ENCODE measurements at regions not wholly inside any gene's neighbourhood (a gene's known extent, or its start where the extent isn't known, plus 50 kb on each side); places are given as distances from the start of the nearest gene placed in this dataset.
"Not testable (repeated sequence)": the region's sequence is repeated elsewhere in the genome, so short reads cannot be mapped to it uniquely, and the experiment has no call there.

- DNase-seq = no peak
These were observed 206.3 kb upstream of the NR5A2 start for GRCh38 chr1:199821029-199821779.

GRCh38 chr1:199832451-199832850 is 195.1 kb upstream of the NR5A2 start:
- DNase-seq = no peak

DNA sequence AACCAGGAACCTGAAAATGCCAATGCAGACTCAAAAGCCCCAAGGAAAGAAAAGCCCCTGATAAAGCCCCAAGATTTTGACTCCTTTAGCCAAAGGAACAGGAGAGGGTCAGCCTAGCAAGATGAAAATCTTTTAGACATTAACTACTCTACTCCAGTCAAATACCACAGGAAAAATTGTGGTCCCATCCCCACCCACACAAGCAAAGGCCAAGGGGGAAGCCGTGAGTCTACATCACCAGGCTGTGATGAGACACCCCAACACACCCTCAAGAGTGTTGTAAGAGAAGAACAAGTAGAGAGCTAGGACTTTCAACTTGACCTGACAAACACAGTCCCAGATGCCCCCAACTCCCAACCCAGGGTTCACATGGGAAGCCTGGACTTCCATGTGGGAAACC is 192.8 kb upstream of the NR5A2 start:
- DNase-seq = no peak

DNA sequence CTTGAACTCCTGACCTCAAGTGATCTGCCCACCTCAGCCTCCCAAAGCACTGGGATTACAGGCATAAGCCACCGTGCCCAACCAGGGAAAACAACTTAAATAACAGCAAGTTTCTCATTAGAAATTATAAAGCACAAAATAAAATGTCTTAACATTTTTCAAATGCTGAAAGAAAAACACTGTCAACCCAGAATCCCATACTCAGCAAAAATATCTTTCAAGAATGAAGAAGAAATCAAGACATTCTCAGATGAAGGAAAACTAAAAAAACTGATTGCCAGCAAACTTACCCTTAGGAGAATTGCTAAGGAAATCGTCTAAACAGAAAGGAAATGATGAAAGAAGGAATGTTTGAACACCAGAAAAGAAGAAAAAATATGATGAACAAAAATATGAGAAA is 191.1 kb upstream of the NR5A2 start:
- DNase-seq = no peak

GRCh38 chr1:199837321-199837720 is 190.2 kb upstream of the NR5A2 start:
- no peak for DNase-seq

DNA sequence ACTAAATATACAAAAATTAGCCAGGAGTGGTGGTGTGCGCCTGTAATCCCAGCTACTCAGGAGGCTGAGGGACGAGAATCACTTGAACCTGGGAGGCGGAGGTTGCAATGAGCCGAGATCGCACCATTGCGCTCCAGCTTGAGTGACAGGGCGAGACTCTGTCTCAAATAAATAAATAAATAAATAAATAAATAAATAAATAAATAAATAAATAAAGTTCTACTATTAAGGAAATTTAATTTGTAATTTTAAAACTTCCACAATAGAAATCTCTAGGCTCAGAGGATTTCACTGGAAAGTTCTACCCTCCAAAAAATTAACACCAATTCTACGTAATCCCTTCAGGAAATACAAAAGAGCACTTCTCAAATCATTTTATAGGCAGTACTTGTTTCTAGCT is 187.9 kb upstream of the NR5A2 start:
- not testable (repeated sequence) for DNase-seq

DNA sequence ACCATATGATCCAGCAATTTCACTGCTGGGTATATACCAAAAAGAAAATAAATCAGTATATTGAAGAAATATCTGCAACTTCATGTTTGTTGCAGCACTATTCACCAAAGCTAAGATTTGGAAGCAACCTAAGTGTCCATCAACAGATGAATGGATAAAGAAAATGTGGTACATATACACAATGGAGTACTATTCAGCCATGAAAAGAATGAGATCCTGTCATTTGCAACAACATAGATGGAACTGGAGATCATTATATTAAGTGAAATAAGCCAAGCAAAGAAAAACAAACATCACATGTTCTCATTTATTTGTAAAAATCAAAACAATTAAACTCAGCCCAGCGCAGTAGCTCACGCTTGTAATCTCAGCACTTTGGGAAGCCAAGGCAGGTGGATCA is 184.4 kb upstream of the NR5A2 start:
- not testable (repeated sequence) for DNase-seq

DNA sequence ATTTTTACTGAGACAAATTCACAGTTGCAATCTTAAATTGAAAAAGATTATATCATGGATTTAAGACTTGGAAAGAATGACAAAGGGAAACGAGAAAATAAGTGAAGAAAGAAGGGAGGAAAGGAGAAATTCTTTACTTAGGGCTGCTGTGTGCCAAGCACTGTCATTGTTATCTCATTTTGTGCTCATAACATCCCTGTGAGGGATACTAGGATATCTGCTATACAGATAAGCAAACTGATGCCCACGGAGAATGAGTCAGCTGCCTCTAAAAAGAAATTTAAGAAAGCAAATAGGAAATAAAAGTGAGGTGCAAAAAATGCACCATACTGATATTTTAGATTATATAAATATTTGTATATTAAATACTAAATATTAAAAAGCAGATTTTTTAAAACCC is 183.6 kb upstream of the NR5A2 start:
- no peak for DNase-seq

- DNase-seq = no peak
These were observed 180.5 kb upstream of the NR5A2 start for GRCh38 chr1:199847021-199847420.

DNA sequence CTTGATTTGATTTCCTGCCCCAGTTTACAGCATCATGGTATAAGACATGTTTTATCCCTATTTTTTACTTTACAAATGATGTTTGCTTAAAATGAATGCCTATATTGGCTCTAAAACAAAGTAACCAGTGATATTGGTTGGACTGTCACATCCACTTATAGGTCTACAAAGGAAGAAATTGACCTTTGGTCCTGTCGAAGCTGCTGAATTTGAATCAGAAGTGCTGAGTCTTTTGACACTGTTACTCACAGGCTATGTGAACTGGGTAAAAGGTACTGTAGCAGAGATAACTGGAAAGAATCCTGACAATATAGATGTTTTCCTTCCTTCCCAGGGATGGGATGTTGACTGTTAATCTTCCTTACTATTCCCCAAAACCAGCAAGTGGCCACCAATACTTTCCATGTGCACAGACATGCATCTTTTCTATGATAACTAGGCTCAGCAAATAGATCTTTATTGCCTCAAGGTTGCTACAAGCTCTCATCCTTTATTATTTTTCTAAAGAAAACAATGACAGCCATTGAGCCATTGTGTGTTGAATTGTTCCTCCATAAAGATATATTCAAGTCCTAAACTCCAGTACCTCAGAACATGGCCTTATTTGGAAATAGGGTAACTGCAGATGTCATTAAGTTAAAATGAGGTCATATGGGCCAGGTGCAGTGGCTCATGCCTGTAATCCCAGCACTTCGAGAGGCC is 175.9 kb upstream of the NR5A2 start:
- no peak for DNase-seq

DNA sequence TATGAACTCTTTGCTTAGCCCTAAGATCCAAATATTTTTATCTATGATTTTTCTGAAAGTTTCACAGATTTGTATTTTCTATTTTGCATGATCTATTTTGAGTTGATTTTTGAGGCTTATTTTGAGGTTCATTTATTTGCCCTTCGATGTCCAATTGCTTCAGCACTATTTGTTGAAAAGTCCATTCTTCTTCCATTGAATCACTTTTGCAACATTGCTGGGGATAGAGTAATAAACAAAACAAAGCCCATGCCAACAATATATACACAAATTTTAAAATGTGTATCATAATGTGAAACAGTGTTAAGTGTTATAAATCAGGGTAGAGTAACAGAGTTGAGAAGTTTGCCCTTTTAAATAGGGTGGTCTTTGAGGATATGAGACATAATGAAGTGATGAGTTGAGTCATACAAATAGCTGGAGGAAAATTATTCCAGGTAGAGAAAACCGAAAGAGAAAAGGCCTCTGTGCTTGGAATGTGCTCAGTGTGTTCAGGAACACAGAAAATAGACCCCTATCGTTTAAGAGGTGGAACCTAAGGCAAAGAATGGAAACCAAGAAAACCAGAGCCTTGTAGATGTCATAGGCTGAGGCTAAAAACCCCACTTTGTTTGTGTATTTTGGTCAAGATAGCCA is 172.7 kb upstream of the NR5A2 start:
- no peak for DNase-seq

GRCh38 chr1:199855580-199855979 is 171.9 kb upstream of the NR5A2 start:
- no peak for DNase-seq

DNA sequence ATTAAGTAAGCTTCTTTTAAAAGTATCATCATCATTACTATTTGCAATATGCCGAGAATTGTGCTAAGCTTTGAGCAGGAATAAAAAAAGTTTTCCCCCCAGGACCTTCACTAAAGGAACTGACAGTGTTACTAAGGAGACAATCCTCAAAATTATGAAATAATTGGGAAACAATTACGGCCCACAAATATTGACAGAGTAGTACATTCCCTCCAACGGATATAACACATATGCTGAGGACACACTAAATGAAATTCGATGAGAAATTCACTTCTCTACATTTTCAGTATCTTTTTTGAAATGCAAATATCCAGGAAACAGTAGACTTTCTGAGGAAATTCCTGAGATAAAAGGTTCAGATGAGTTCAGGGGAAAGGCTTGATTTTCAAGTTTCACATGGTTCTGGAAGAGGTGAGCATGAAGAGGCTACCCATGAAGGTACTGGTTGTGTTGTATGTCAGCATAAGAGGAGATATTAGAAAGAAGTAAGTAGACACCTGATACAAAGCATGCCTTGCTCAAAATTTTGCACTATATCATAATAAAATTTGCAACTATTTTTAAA is 171.2 kb upstream of the NR5A2 start:
- no peak for DNase-seq

- DNase-seq = no peak
These were observed 170.4 kb upstream of the NR5A2 start for GRCh38 chr1:199857108-199857507.

DNA sequence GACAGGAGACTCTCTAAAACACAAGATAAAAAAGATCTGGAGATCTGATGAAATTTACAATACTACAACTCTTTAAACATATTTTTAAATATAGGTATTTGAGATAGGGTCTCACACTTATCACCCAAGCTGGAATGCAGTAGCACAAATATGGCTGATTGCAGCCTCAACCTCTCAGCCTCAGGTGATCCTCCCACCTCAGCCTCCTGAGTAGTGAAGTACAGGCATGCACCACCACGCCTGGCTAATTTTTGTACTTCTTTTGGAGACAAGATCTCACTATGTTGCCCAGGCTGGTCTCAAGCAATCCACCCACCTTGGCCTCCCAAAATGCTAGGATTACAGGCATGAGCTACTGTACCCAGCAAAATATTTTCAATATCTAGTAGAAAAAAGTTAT is 170.0 kb upstream of the NR5A2 start:
- no peak for DNase-seq

- DNase-seq = no peak
These were observed 169.3 kb upstream of the NR5A2 start for GRCh38 chr1:199858171-199858570.

DNA sequence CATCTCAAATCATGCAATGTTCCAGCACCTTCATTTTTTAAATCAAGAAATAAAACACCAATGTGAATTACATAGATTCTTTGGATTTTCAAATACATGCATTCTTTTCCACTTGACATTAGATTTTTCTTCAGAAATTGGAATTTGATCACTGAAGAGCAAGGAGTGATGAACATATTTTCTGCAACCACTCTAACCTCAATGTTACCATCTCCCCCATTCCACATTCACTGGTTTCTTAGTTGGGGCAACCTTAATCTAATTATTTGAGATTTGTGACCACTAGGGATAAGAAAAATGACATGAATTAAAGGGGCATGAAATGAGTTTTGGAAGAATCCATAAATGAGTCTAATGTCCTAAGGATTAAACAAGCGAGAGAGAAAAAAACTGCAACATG is 168.7 kb upstream of the NR5A2 start:
- DNase-seq = no peak

GRCh38 chr1:199859491-199859933 is 168.0 kb upstream of the NR5A2 start:
- no peak for DNase-seq

DNA sequence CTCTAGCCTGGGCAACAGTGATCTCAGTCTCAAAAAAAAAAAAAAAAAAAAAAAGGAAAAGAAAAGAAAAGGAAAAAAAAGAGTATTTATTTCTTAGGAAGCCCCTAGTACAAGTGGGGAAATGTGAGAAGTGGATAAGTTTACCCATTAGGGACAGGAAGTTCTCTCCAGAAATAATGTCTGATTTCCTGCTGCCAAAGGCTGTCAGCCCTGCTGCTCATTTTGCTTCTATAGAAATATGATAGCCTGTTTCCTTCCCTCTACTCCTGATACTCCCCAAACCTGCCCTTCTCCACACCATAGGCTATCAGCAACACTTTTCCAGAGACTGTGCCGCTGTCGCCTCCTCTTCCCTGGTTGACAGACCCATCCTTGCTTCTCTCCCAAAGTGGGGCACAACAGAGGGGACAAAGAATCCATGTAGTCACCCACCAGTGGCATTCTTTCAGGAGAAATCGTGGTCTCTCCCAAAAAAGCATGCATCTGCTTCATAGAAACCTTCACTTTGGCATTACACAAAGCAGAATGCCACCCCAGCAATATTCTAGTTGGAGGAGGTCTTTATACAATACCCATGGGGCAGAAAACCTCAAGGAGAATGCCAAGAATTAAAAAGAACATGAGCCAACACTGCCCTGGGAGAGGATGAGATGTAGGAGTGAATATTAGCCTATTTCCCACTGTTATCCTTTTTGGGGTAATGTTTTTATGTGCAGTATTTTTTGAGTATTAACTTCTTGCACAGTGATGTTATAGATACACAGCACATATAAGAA is 166.3 kb upstream of the NR5A2 start:
- no peak for DNase-seq

GRCh38 chr1:199862047-199862446 is 165.5 kb upstream of the NR5A2 start:
- no peak for DNase-seq

- DNase-seq = no peak
These were observed 161.3 kb upstream of the NR5A2 start for GRCh38 chr1:199866210-199866617.

DNA sequence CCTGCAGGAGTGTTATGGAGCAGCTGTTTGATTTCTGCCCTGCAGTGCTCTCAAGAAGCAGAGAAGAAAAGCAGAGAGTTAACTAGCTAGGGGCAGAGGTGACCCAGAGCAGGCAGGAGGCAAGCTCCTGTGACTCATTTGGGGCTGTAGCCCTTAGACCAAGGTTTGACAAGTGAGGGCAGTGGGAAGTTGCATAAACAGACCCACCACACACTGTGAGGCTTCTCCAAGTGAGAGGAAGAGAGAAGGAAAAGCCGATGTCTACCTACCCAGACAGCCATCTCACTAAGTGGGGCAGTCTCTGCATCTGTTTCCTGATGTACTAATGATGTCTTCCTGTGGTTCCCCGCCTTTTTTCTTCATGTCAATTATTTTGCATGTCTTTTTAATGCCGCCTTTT is 159.9 kb upstream of the NR5A2 start:
- DNase-seq = no peak

DNA sequence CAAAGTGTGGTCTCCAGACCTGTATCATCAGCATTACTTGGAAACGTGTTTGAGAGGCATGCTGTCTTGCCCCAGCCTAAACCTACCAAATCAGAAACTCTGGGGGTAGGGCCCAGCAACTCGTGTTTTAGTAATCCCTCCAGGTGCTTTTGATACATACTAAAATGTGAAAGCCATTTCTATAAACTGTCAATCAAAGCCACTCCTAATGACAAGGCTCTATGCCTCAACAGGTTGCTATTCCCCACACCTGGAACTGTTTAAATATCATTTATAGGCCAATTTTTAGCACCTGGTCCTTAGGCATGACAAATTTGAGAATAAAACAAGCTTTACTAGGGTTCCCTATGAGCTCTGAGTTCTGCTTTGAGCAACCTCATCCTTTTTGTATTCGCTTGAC is 158.7 kb upstream of the NR5A2 start:
- DNase-seq = no peak

Data from activated CD4-positive, CD25-positive, alpha-beta regulatory T cell treated with anti-CD3 and anti-CD28 coated beads, Interleukin-2, amount 50 U/mL, for 72 hours (primary cell).